NCI-H2107 treated with DMSO at 0.1 percent for 48 hours (cell line): ENCODE measurements at regions not wholly inside any gene's neighbourhood (a gene's known extent, or its start where the extent isn't known, plus 50 kb on each side); places are given as distances from the start of the nearest gene placed in this dataset.
"Not testable (repeated sequence)": the region's sequence is repeated elsewhere in the genome, so short reads cannot be mapped to it uniquely, and the experiment has no call there.

Source experiments
- DNase-seq: peaks from one replicate; lab custom pipeline; 2025; ENCODE audit not compliant: unreplicated experiment; lab: John Stamatoyannopoulos, UW

- no peak for DNase-seq
Measured at GRCh38 chr2:65583061-65583460, 150.7 kb upstream of the SPRED2 start.

GRCh38 chr2:65582364-65582763 lies 150.0 kb upstream of the SPRED2 start:
- DNase-seq = no peak

- DNase-seq = no peak
Measured at GRCh38 chr2:65580824-65581223, 148.4 kb upstream of the SPRED2 start.

GRCh38 chr2:65579506-65580235 lies 147.3 kb upstream of the SPRED2 start:
- DNase-seq = no peak

GRCh38 chr2:65577654-65578053 lies 145.3 kb upstream of the SPRED2 start:
- no peak for DNase-seq

- DNase-seq = no peak
Measured at GRCh38 chr2:65576861-65577601, 144.6 kb upstream of the SPRED2 start.

- no peak for DNase-seq
Measured at GRCh38 chr2:65576278-65576677, 143.9 kb upstream of the SPRED2 start.

- no peak for DNase-seq
Measured at GRCh38 chr2:65574993-65575392, 142.6 kb upstream of the SPRED2 start.

GRCh38 chr2:65568656-65569440 lies 136.4 kb upstream of the SPRED2 start:
- DNase-seq = not testable (repeated sequence)

- DNase-seq = peak; percentile 41
Measured at GRCh38 chr2:65566617-65567016, 134.2 kb upstream of the SPRED2 start.

GRCh38 chr2:65565681-65566080 lies 133.3 kb upstream of the SPRED2 start:
- DNase-seq = no peak

- DNase-seq = no peak
Measured at GRCh38 chr2:65564299-65564698, 131.9 kb upstream of the SPRED2 start.

GRCh38 chr2:65562890-65563289 lies 130.5 kb upstream of the SPRED2 start:
- DNase-seq = no peak

- DNase-seq = no peak
Measured at GRCh38 chr2:65558743-65559142, 126.3 kb upstream of the SPRED2 start.

- no peak for DNase-seq
Measured at GRCh38 chr2:65557616-65558573, 125.5 kb upstream of the SPRED2 start.

GRCh38 chr2:65554765-65555591 lies 122.6 kb upstream of the SPRED2 start:
- no peak for DNase-seq

GRCh38 chr2:65553504-65554074 lies 121.2 kb upstream of the SPRED2 start:
- DNase-seq = no peak

- no peak for DNase-seq
Measured at GRCh38 chr2:65551528-65551927, 119.1 kb upstream of the SPRED2 start.

- DNase-seq = no peak
Measured at GRCh38 chr2:65550246-65550645, 117.8 kb upstream of the SPRED2 start.
